ENCODE measurements at regions not wholly inside any gene's neighbourhood (a gene's known extent, or its start where the extent isn't known, plus 50 kb on each side); places are given as distances from the start of the nearest gene placed in this dataset.

DNA sequence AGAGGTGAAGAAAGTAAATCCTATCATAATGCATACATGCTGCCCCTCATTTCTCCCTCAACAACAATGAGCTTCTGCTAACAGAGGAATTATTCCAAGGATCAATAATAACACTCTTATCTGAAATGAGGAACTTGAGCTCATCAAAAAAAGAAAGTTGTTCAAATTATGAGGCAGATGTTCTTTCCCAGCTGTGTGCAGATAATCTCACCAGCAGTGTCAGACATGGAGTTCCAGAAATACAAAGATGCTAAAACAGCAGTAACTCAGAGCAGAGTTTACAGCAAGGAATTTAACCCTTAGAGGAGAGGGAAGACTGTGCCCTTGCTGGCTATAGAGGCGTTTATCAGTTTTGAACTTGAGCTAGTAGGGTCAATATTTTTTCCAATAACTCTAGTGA, 153.1 kb downstream of the TRIM36 start:
- Histone ChIP-seq H3K36me3 (ENCODE audit: control insufficient read depth in 2 of 2, insufficient read depth in 2 of 2, low read length in 1 of 2) (no peaks in the 10 kb centered on the region), H3K4me3 (no peak overlapping the region), H3K27me3 (replicated peaks in 1 of 2; ENCODE audit: control insufficient read depth in 2 of 2, insufficient read depth in 2 of 2, low read length in 1 of 2) (no peaks in the 10 kb centered on the region), H3K9ac (ENCODE audit: control insufficient read depth, insufficient read depth, low read length) (no peak overlapping the region), H3K79me2 (ENCODE audit: control insufficient read depth, insufficient read depth, low read length) (no peaks in the 10 kb centered on the region), H3K9me3 (replicated peaks; ENCODE audit: control insufficient read depth, insufficient read depth, low read length) (no peaks in the 10 kb centered on the region), H3K27ac (ENCODE audit: control insufficient read depth, insufficient read depth) (no peak overlapping the region), H3K4me2 (ENCODE audit: control insufficient read depth, insufficient read depth) (no peak overlapping the region), H2AFZ (ENCODE audit: control insufficient read depth, low read depth, low read length) (no peak overlapping the region), H4K20me1 (ENCODE audit: control insufficient read depth, insufficient read depth) (no peaks in the 10 kb centered on the region), H3K4me1 (ENCODE audit: control insufficient read depth, insufficient read depth, low read length) (no peaks in the 10 kb centered on the region)
- RAD21 ChIA-PET (ENCODE audit: unreplicated experiment) = no interaction called here
- no peak for DNase-seq (ENCODE audit: low read depth, low spot score)
- 0% methylated on average over 1 of the region's 1 CpG for WGBS (ENCODE audit: insufficient coverage, insufficient replicate concordance, low lambda C conversion rate, missing lambda C conversion rate)
- POLR2A ChIA-PET = interaction anchor here (0.5 kb wide), 1 partner anchor 132 kb away, joined by 8 read pairs; no protein-coding TSS in a partner anchor
- CTCF ChIA-PET = interaction anchor here (0.7 to 1.0 kb wide), 2 partner anchors 21 to 186 kb away, joined by 3 read pairs; no protein-coding TSS in a partner anchor
- FAIRE-seq = no peak
- BruUV-seq (replicated peaks) = no TSS peak
- SMC1A ChIA-PET (ENCODE audit: uncharacterized antibody, unreplicated experiment) = interaction anchor here (0.9 kb wide), 1 partner anchor 15 kb away, joined by 3 read pairs; no protein-coding TSS in a partner anchor
- no peak for TF ChIP-seq YY1 (IDR thresholded peaks at IDR 0.05; ENCODE audit: low read depth, low read length)
- TF ChIP-seq, protein P1, sequence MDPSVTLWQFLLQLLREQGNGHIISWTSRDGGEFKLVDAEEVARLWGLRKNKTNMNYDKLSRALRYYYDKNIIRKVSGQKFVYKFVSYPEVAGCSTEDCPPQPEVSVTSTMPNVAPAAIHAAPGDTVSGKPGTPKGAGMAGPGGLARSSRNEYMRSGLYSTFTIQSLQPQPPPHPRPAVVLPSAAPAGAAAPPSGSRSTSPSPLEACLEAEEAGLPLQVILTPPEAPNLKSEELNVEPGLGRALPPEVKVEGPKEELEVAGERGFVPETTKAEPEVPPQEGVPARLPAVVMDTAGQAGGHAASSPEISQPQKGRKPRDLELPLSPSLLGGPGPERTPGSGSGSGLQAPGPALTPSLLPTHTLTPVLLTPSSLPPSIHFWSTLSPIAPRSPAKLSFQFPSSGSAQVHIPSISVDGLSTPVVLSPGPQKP (IDR thresholded peaks at IDR 0.05; ENCODE audit: low read depth, low read length) = no peak
- TF ChIP-seq, protein P2, sequence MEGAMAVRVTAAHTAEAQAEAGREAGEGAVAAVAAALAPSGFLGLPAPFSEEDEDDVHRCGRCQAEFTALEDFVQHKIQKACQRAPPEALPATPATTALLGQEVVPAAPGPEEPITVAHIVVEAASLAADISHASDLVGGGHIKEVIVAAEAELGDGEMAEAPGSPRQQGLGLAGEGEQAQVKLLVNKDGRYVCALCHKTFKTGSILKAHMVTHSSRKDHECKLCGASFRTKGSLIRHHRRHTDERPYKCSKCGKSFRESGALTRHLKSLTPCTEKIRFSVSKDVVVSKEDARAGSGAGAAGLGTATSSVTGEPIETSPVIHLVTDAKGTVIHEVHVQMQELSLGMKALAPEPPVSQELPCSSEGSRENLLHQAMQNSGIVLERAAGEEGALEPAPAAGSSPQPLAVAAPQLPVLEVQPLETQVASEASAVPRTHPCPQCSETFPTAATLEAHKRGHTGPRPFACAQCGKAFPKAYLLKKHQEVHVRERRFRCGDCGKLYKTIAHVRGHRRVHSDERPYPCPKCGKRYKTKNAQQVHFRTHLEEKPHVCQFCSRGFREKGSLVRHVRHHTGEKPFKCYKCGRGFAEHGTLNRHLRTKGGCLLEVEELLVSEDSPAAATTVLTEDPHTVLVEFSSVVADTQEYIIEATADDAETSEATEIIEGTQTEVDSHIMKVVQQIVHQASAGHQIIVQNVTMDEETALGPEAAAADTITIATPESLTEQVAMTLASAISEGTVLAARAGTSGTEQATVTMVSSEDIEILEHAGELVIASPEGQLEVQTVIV (IDR thresholded peaks at IDR 0.05; ENCODE audit: borderline replicate concordance, partially characterized antibody) = no peak
- no peak for TF ChIP-seq DPF2 (IDR thresholded peaks at IDR 0.05)
- TF ChIP-seq, protein P3, sequence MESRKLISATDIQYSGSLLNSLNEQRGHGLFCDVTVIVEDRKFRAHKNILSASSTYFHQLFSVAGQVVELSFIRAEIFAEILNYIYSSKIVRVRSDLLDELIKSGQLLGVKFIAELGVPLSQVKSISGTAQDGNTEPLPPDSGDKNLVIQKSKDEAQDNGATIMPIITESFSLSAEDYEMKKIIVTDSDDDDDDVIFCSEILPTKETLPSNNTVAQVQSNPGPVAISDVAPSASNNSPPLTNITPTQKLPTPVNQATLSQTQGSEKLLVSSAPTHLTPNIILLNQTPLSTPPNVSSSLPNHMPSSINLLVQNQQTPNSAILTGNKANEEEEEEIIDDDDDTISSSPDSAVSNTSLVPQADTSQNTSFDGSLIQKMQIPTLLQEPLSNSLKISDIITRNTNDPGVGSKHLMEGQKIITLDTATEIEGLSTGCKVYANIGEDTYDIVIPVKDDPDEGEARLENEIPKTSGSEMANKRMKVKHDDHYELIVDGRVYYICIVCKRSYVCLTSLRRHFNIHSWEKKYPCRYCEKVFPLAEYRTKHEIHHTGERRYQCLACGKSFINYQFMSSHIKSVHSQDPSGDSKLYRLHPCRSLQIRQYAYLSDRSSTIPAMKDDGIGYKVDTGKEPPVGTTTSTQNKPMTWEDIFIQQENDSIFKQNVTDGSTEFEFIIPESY (IDR thresholded peaks at IDR 0.05) = no peak
- in situ Hi-C loops (cut with MboI) = no loop called here
- intact Hi-C loops (cut with micrococcal nuclease; ENCODE audit: unreplicated experiment) = no loop called here
- no peak for ATAC-seq
